ENCODE measurements at regions not wholly inside any gene's neighbourhood (a gene's known extent, or its start where the extent isn't known, plus 50 kb on each side); places are given as distances from the start of the nearest gene placed in this dataset.
"Not testable (repeated sequence)": the region's sequence is repeated elsewhere in the genome, so short reads cannot be mapped to it uniquely, and the experiment has no call there.

- Mint-ChIP-seq H3K36me3 (ENCODE audit: low read depth) (no peaks in the 10 kb centered on the region), H3K4me1 (ENCODE audit: low read depth) (no peaks in the 10 kb centered on the region), H3K9me3 (ENCODE audit: low read depth) (peaks cover 16% of the 10 kb centered on the region), H3K27ac (ENCODE audit: unreplicated experiment) (no peak overlapping the region), H3K4me3 (ENCODE audit: unreplicated experiment) (no peak overlapping the region), H3K27me3 (ENCODE audit: low read depth) (peaks cover 1% of the 10 kb centered on the region)
- no peak for DNase-seq (ENCODE audit: low spot score)
- TF ChIP-seq CTCF (IDR thresholded peaks at IDR 0.05): no peak
Observed at GRCh38 chr13:60850526-60850925, 453.5 kb downstream of the TDRD3 start.

- Mint-ChIP-seq H3K36me3 (ENCODE audit: low read depth) (no peaks in the 10 kb centered on the region), H3K27me3 (ENCODE audit: low read depth) (no peaks in the 10 kb centered on the region), H3K9me3 (ENCODE audit: low read depth) (peaks cover 6% of the 10 kb centered on the region), H3K27ac (ENCODE audit: unreplicated experiment) (no peak overlapping the region), H3K4me3 (ENCODE audit: unreplicated experiment) (no peak overlapping the region), H3K4me1 (ENCODE audit: low read depth) (peaks cover 9% of the 10 kb centered on the region)
- TF ChIP-seq CTCF (IDR thresholded peaks at IDR 0.05): no peak
- no peak for DNase-seq (ENCODE audit: low spot score)
Observed at GRCh38 chr13:60838581-60838980, 441.6 kb downstream of the TDRD3 start.

GRCh38 chr13:60837806-60838205, 440.8 kb downstream of the TDRD3 start:
- Mint-ChIP-seq H3K27me3 (ENCODE audit: low read depth) (no peaks in the 10 kb centered on the region), H3K4me1 (ENCODE audit: low read depth) (peaks cover 9% of the 10 kb centered on the region), H3K27ac (ENCODE audit: unreplicated experiment) (no peak overlapping the region), H3K36me3 (ENCODE audit: low read depth) (no peaks in the 10 kb centered on the region), H3K9me3 (ENCODE audit: low read depth) (peaks cover 8% of the 10 kb centered on the region), H3K4me3 (ENCODE audit: unreplicated experiment) (no peak overlapping the region)
- no peak for TF ChIP-seq CTCF (IDR thresholded peaks at IDR 0.05)
- DNase-seq (ENCODE audit: low spot score): no peak

GRCh38 chr13:60836821-60837220, 439.8 kb downstream of the TDRD3 start:
- Mint-ChIP-seq H3K27me3 (ENCODE audit: low read depth) (no peaks in the 10 kb centered on the region), H3K27ac (ENCODE audit: unreplicated experiment) (no peak overlapping the region), H3K4me1 (ENCODE audit: low read depth) (peaks cover 9% of the 10 kb centered on the region), H3K9me3 (ENCODE audit: low read depth) (peaks cover 6% of the 10 kb centered on the region), H3K4me3 (ENCODE audit: unreplicated experiment) (no peak overlapping the region), H3K36me3 (ENCODE audit: low read depth) (no peaks in the 10 kb centered on the region)
- TF ChIP-seq CTCF (IDR thresholded peaks at IDR 0.05): no peak
- no peak for DNase-seq (ENCODE audit: low spot score)

- Mint-ChIP-seq H3K36me3 (ENCODE audit: low read depth) (no peaks in the 10 kb centered on the region), H3K27me3 (ENCODE audit: low read depth) (peaks cover 7% of the 10 kb centered on the region), H3K27ac (ENCODE audit: unreplicated experiment) (no peak overlapping the region), H3K4me3 (ENCODE audit: unreplicated experiment) (no peak overlapping the region), H3K4me1 (ENCODE audit: low read depth) (no peaks in the 10 kb centered on the region), H3K9me3 (ENCODE audit: low read depth) (no peaks in the 10 kb centered on the region)
- TF ChIP-seq CTCF (IDR thresholded peaks at IDR 0.05): no peak
- DNase-seq (ENCODE audit: low spot score): no peak
Observed at GRCh38 chr13:60811581-60811980, 414.6 kb downstream of the TDRD3 start.

GRCh38 chr13:60805640-60806039, 408.6 kb downstream of the TDRD3 start:
- DNase-seq (ENCODE audit: low spot score); H3K4me1 Mint-ChIP-seq (ENCODE audit: low read depth): not testable (repeated sequence)

More at GRCh38 chr13:60805640-60806039, 408.6 kb downstream of the TDRD3 start:
- H3K36me3 Mint-ChIP-seq (ENCODE audit: low read depth); H3K9me3 Mint-ChIP-seq (ENCODE audit: low read depth); H3K27me3 Mint-ChIP-seq (ENCODE audit: low read depth); H3K27ac Mint-ChIP-seq (ENCODE audit: unreplicated experiment); H3K4me3 Mint-ChIP-seq (ENCODE audit: unreplicated experiment): not testable (repeated sequence)

Measured in chondrocyte (in vitro differentiated cells).